DMS153 (cell line): ENCODE measurements at regions not wholly inside any gene's neighbourhood (a gene's known extent, or its start where the extent isn't known, plus 50 kb on each side); places are given as distances from the start of the nearest gene placed in this dataset.
"Not testable (repeated sequence)": the region's sequence is repeated elsewhere in the genome, so short reads cannot be mapped to it uniquely, and the experiment has no call there.

Experiments
- DNase-seq: peaks from one replicate; lab custom pipeline; 2025; lab: John Stamatoyannopoulos, UW

GRCh38 chr2:145910416-145910815 lies 1390.5 kb upstream of the ZEB2 start:
- no peak for DNase-seq

- DNase-seq, result no peak
Observed at GRCh38 chr2:145909766-145910165, 1389.8 kb upstream of the ZEB2 start.

GRCh38 chr2:145909175-145909755 lies 1389.3 kb upstream of the ZEB2 start:
- no peak for DNase-seq

GRCh38 chr2:145906354-145906753 lies 1386.4 kb upstream of the ZEB2 start:
- DNase-seq, result no peak

- DNase-seq, result no peak
Observed at GRCh38 chr2:145905371-145905770, 1385.5 kb upstream of the ZEB2 start.

- DNase-seq, result no peak
Observed at GRCh38 chr2:145897151-145897550, 1377.2 kb upstream of the ZEB2 start.

GRCh38 chr2:145887915-145888314 lies 1368.0 kb upstream of the ZEB2 start:
- DNase-seq, result no peak

GRCh38 chr2:145880997-145881396 lies 1361.1 kb upstream of the ZEB2 start:
- not testable (repeated sequence) for DNase-seq

- no peak for DNase-seq
Observed at GRCh38 chr2:145875016-145875415, 1355.1 kb upstream of the ZEB2 start.

GRCh38 chr2:145874466-145874865 lies 1354.5 kb upstream of the ZEB2 start:
- no peak for DNase-seq

GRCh38 chr2:145864501-145864900 lies 1344.6 kb upstream of the ZEB2 start:
- no peak for DNase-seq

GRCh38 chr2:145861940-145862339 lies 1342.0 kb upstream of the ZEB2 start:
- no peak for DNase-seq

- DNase-seq, result no peak
Observed at GRCh38 chr2:145860083-145860482, 1340.2 kb upstream of the ZEB2 start.

GRCh38 chr2:145855142-145855541 lies 1335.2 kb upstream of the ZEB2 start:
- no peak for DNase-seq

GRCh38 chr2:145854039-145854755 lies 1334.3 kb upstream of the ZEB2 start:
- DNase-seq, result no peak

GRCh38 chr2:145851730-145852129 lies 1331.8 kb upstream of the ZEB2 start:
- no peak for DNase-seq

- no peak for DNase-seq
Observed at GRCh38 chr2:145849466-145849865, 1329.5 kb upstream of the ZEB2 start.

GRCh38 chr2:145846982-145847381 lies 1327.1 kb upstream of the ZEB2 start:
- DNase-seq, result no peak

- DNase-seq, result no peak
Observed at GRCh38 chr2:145845923-145846322, 1326.0 kb upstream of the ZEB2 start.

GRCh38 chr2:145845207-145845894 lies 1325.4 kb upstream of the ZEB2 start:
- DNase-seq, result peak; percentile 63

GRCh38 chr2:145841973-145842372 lies 1322.1 kb upstream of the ZEB2 start:
- no peak for DNase-seq

- no peak for DNase-seq
Observed at GRCh38 chr2:145836986-145837385, 1317.1 kb upstream of the ZEB2 start.

GRCh38 chr2:145835665-145836064 lies 1315.7 kb upstream of the ZEB2 start:
- no peak for DNase-seq
